RWPE2 (cell line): ENCODE measurements at regions not wholly inside any gene's neighbourhood (a gene's known extent, or its start where the extent isn't known, plus 50 kb on each side); places are given as distances from the start of the nearest gene placed in this dataset.

Experiments used
- ATAC-seq: fragments of 200-7000 bp; cut with Tn5 transposase; 3 replicates; pipeline ENCODE4 v1.9.1; 2021; ENCODE audit warnings: low read depth
- DNase-seq: peaks from one replicate; pipeline ENCODE4 v3.0.0-alpha.2; 2020; ENCODE audit warnings: low spot score
- H3K27ac ChIP-seq: fragments of 450-650 bp; 2 replicates; pipeline ENCODE4 v1.5.1; 2017; ENCODE audit warnings: mild to moderate bottlenecking; ENCODE audit not compliant: poor library complexity, severe bottlenecking
- H3K27me3 ChIP-seq: fragments of 250-450 bp; sonication (Bioruptor Pico); 2 replicates; pipeline ENCODE4 v1.5.1; 2021; ENCODE audit warnings: mild to moderate bottlenecking, moderate library complexity; ENCODE audit not compliant: insufficient read depth, poor library complexity, severe bottlenecking
- H3K36me3 ChIP-seq: fragments of 250-450 bp; sonication (Bioruptor Pico); 2 replicates; pipeline ENCODE4 v1.5.1; 2020; ENCODE audit warnings: low read depth, mild to moderate bottlenecking, moderate library complexity
- H3K4me1 ChIP-seq: fragments of 250-450 bp; sonication (Bioruptor Pico); 2 replicates; pipeline ENCODE4 v1.5.1; 2021; ENCODE audit warnings: mild to moderate bottlenecking, moderate library complexity; ENCODE audit not compliant: insufficient read depth, poor library complexity, severe bottlenecking
- H3K4me3 ChIP-seq: fragments of 250-450 bp; sonication (Bioruptor Pico); 2 replicates; pipeline ENCODE4 v1.5.1; 2021; ENCODE audit warnings: mild to moderate bottlenecking, moderate library complexity; ENCODE audit not compliant: severe bottlenecking
- H3K9me3 ChIP-seq: fragments of 250-450 bp; sonication (Bioruptor Pico); 2 replicates; pipeline ENCODE4 v1.5.1; 2021; ENCODE audit warnings: mild to moderate bottlenecking, moderate library complexity; ENCODE audit not compliant: severe bottlenecking
- TF ChIP-seq, protein P1 (sequence below): fragments of 450-650 bp; IDR thresholded peaks from one replicate; pipeline ENCODE4 v1.5.1; 2017; ENCODE audit warnings: mild to moderate bottlenecking, moderate library complexity; ENCODE audit not compliant: poor library complexity, severe bottlenecking

DNA sequence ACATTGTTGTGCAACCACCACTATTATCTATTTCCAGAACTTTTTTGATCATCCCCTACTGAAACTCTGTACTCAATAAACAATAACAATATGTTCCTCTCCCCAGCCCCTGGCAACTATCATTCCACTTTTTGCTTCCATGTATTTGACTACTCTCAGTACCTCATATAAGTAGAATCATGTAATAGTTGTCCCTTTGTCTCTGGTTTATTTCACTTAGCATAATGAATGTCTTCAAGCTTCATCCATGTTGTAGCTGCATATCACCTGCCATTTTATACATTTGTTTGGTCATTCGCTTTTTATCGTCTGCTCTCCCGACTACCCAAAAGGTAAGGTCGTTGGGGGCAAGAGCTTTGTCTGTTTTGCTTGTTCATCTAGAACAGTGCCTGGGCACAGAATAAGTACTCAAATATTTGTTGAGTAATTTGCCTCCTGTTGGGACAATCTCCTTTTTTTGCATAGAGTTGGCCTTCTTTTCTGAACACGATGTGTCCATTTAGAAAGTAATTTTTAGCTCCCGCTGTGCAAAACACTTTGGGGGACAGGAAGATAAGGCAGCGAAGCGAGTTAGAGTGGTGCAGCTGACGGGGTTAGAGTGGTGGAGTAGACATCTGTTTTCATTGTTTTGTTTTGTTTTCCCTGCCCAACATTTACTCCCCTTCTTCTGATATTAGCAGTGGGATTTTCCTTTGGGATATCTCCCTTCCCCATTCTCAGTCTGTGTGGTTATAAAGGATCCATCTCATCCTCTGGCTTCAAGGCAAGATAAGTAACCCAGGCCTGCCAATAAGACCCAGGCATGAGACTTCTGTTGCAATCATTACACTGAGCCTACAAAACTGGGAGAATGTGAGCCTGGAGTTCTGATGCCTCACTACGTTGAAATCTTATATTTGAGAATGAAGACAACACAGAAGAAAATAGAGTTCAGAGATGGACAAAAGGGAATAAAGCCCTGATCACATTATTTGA is 83.4 kb upstream of the RNU6-1 start:
- Histone ChIP-seq H3K4me3 (no peak overlapping the region), H3K36me3 (no peaks in the 10 kb centered on the region), H3K27me3 (no peaks in the 10 kb centered on the region), H3K27ac (no peak overlapping the region), H3K9me3 (no peaks in the 10 kb centered on the region), H3K4me1 (no peaks in the 10 kb centered on the region)
- TF ChIP-seq, protein P1, sequence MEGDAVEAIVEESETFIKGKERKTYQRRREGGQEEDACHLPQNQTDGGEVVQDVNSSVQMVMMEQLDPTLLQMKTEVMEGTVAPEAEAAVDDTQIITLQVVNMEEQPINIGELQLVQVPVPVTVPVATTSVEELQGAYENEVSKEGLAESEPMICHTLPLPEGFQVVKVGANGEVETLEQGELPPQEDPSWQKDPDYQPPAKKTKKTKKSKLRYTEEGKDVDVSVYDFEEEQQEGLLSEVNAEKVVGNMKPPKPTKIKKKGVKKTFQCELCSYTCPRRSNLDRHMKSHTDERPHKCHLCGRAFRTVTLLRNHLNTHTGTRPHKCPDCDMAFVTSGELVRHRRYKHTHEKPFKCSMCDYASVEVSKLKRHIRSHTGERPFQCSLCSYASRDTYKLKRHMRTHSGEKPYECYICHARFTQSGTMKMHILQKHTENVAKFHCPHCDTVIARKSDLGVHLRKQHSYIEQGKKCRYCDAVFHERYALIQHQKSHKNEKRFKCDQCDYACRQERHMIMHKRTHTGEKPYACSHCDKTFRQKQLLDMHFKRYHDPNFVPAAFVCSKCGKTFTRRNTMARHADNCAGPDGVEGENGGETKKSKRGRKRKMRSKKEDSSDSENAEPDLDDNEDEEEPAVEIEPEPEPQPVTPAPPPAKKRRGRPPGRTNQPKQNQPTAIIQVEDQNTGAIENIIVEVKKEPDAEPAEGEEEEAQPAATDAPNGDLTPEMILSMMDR: no peak
- DNase-seq (no peak), ATAC-seq (no peak)

DNA sequence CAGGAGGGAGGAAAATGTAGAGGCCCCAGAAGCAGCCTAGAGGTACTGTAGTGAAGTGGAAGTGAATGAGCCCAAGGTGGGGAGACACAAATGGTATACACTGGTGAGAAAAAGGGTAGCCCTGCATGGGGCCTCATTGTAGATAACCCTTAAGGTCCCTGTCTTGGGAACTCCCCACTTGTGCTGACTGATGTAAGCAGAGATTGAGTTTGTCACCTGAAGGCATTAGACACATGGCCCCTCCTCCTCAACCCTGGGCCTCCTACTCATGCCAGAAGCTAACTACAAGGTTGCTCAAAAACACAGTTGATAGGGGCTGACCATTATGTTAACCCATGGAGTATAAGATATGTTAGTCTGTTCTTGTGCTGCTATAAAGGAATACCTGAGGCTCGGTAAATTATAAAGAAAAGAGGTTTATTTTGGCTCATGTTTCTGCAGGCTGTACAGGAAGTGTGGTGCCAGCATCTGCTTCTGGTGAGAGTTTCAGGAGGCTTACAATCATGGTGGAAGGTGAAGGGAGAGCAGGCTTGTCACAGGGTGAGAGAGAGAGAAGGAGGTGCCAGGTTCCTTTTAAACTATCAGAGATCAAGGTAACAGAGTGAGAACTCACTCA is 84.6 kb upstream of the RNU6-1 start:
- no peaks in the 10 kb centered on the region for H3K36me3 ChIP-seq
- no peaks in the 10 kb centered on the region for H3K4me1 ChIP-seq
- H3K27ac ChIP-seq: no peak overlapping the region
- H3K9me3 ChIP-seq: no peaks in the 10 kb centered on the region
- DNase-seq (no peak), ATAC-seq (no peak)
- TF ChIP-seq, protein P1: no peak
- no peaks in the 10 kb centered on the region for H3K27me3 ChIP-seq
- H3K4me3 ChIP-seq: no peak overlapping the region

- no peak overlapping the region for H3K4me3 ChIP-seq
- no peaks in the 10 kb centered on the region for H3K27me3 ChIP-seq
- TF ChIP-seq, protein P1: no peak
- no peaks in the 10 kb centered on the region for H3K4me1 ChIP-seq
- no peaks in the 10 kb centered on the region for H3K36me3 ChIP-seq
- ATAC-seq (no peak), DNase-seq (no peak)
- no peak overlapping the region for H3K27ac ChIP-seq
- H3K9me3 ChIP-seq: no peaks in the 10 kb centered on the region
Measured at GRCh38 chr15:67925182-67925581, 85.3 kb upstream of the RNU6-1 start.

DNA sequence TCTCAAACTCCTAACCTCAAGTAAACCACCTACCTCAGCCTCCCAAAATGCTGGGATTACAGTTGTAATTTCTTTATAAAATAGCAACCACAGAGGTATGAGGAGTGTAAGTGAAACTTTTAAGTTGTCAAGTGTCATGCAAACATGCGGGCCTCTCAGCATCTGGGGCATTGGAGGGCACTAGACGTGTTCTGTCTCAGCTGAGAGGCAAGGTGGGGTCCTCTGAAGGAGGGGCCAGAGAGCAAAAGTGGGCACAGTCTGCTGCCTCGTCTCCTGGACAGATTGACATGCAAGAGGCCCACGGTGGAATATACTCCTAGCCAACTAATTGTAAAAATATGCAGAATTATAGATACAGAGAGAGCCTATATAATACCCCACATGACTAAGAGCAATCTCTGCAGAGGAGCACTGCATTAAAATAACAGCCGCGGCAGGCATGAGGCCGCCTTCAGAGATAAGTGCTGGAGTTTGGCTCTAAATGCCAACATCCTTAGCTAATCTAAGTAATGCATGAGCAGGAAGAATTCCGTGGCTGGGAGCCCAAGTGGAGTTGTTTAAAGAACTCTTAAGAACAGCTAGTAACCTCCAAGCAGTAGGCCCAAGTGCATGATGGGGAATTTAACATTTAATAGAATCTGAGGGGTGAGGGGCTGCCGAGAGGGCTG is 87.8 kb upstream of the RNU6-1 start:
- ATAC-seq: peak; percentile 52
- no peaks in the 10 kb centered on the region for H3K36me3 ChIP-seq
- H3K4me1 ChIP-seq: no peaks in the 10 kb centered on the region
- TF ChIP-seq, protein P1: no peak
- no peak overlapping the region for H3K4me3 ChIP-seq
- DNase-seq: no peak
- H3K27me3 ChIP-seq: no peaks in the 10 kb centered on the region
- H3K9me3 ChIP-seq: no peaks in the 10 kb centered on the region
- no peak overlapping the region for H3K27ac ChIP-seq
